ENCODE measurements at regions not wholly inside any gene's neighbourhood (a gene's known extent, or its start where the extent isn't known, plus 50 kb on each side); places are given as distances from the start of the nearest gene placed in this dataset.

GRCh38 chr2:139383532-139383931 is 603.3 kb upstream of the NXPH2 start:
- TF ChIP-seq ZFX (IDR thresholded peaks at IDR 0.05; ENCODE audit: borderline replicate concordance): no peak
- no peak overlapping the region for H3K27ac ChIP-seq

- TF ChIP-seq CTCF (IDR thresholded peaks at IDR 0.05): no peak
- TF ChIP-seq ZFX (IDR thresholded peaks at IDR 0.05; ENCODE audit: borderline replicate concordance): no peak
- no peak overlapping the region for H3K27ac ChIP-seq
Measured at GRCh38 chr2:139380051-139380450, 599.9 kb upstream of the NXPH2 start.

GRCh38 chr2:139378373-139378772 is 598.2 kb upstream of the NXPH2 start:
- TF ChIP-seq CTCF (IDR thresholded peaks at IDR 0.05): no peak
- TF ChIP-seq ZFX (IDR thresholded peaks at IDR 0.05; ENCODE audit: borderline replicate concordance): no peak
- H3K27ac ChIP-seq: no peak overlapping the region

GRCh38 chr2:139374296-139374850 is 594.2 kb upstream of the NXPH2 start:
- TF ChIP-seq ZFX (IDR thresholded peaks at IDR 0.05; ENCODE audit: borderline replicate concordance) (no peak), CTCF (IDR thresholded peaks at IDR 0.05) (no peak)
- H3K27ac ChIP-seq: no peak overlapping the region

- TF ChIP-seq ZFX (IDR thresholded peaks at IDR 0.05; ENCODE audit: borderline replicate concordance) (no peak), CTCF (IDR thresholded peaks at IDR 0.05) (no peak)
- no peak overlapping the region for H3K27ac ChIP-seq
Measured at GRCh38 chr2:139369423-139370409, 589.5 kb upstream of the NXPH2 start.

- no peak for TF ChIP-seq CTCF (IDR thresholded peaks at IDR 0.05)
- TF ChIP-seq ZFX (IDR thresholded peaks at IDR 0.05; ENCODE audit: borderline replicate concordance): no peak
- H3K27ac ChIP-seq: no peak overlapping the region
Measured at GRCh38 chr2:139367416-139367815, 587.2 kb upstream of the NXPH2 start.

- TF ChIP-seq ZFX (IDR thresholded peaks at IDR 0.05; ENCODE audit: borderline replicate concordance) (no peak), CTCF (IDR thresholded peaks at IDR 0.05) (no peak)
- no peak overlapping the region for H3K27ac ChIP-seq
Measured at GRCh38 chr2:139366681-139367080, 586.5 kb upstream of the NXPH2 start.

All from 22Rv1 (cell line).